HG03439 (cell line): ENCODE measurements at regions not wholly inside any gene's neighbourhood (a gene's known extent, or its start where the extent isn't known, plus 50 kb on each side); places are given as distances from the start of the nearest gene placed in this dataset.

Experiments
- ATAC-seq: cut with Tn5 transposase; IDR thresholded peaks from one replicate; pipeline ENCODE4 v1.9.1; 2021; ENCODE audit warnings: mild to moderate bottlenecking, moderate library complexity; ENCODE audit not compliant: unreplicated experiment

DNA sequence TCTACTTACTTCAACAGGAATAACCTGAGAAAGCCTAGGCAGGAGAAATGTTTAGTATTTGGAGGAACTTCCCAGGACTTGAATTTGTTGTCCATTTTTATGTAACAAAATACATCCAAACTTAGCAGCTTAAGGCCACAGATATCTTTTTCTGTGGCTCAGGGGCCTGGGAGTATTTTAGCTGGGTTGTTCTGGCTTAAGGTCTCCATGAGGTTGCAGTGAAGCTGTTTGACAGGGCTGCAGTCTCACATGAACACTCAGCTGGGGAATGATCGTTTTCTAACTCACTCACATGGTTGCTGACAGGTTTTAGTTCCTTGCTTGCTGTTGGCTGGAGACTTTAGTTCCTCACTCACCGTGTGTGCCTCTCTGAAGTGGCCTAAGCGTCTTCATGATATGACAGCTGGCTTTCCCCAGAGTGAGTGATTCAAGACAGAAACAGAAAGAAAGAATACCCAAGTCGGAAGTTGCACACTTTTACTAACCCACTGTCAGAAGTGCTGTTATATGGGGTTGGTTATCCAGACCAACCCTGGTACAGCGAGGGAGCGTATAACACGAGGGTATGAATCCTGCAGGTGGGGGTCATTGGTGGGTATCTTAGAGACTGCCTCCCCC, 229.7 kb upstream of the TBL1XR1 start:
- ATAC-seq: peak; percentile 100

GRCh38 chr3:177427540-177427939, 230.3 kb upstream of the TBL1XR1 start:
- ATAC-seq: no peak

GRCh38 chr3:177429079-177429478, 231.8 kb upstream of the TBL1XR1 start:
- ATAC-seq: no peak

DNA sequence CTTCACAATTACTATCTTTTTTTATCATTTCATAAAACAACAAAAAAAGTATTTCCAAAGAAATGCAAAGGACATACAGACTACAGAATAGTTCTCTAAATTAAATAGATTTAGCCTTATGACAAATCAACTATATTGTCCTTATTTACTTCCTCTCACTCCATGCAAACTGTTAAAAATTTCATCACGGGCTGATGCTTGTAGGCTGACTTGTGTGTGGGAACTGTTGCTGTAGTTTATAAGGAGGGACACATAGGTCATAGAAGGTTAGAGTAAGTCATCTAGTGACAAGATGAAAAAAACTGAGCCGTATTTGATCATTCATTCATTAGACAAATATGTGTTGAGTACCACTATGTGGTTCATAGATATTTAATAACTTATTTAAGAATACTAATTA, 232.5 kb upstream of the TBL1XR1 start:
- ATAC-seq: no peak

DNA sequence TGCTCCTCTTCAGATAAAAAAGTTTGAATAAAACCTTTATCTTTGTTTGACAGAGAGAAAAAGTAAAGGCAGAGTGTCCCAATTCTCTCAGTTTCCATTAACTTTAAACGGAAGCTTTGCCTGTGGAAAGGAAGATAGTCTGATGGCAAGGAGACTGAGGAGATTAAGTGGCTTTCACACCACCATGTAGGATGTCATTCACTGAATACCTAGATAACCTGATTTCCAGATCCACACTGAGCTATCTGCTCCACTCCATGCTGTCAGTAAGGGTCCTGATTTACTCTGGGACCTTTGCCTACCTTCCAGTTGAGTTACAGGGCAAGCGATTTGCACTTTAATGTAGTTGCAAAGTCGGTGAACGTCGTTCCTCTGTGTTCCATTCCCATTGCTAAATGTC, 233.4 kb upstream of the TBL1XR1 start:
- no peak for ATAC-seq

DNA sequence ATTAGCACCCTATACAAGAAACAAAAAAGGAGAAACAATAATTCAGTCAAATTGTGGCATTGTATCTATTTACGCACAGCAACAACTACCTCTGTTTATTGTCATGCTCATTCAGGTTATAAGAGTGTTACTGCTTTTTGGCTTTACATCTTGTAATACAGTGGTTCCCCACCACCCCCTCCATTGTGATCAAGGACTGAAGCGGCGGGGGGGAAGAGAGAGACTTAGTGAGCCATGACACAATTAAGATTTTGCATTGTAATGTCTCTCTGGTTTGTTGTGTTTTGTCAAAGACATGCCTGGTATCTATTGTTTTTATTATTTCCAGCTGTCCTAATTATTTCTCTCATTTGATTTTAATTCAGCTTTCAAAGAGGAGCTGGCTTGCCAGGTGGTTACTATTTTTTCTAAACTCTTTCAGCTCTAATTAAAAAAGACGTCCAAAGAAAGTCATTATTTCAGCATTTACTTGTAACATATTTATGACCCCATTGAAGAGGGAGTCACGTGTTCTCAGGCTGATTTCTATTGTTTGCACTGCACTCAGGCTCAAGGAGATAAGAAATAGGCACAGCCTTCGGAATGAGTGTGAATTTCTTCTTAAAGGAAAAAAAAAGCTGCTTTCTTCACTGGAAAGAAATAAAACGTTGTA, 234.4 kb upstream of the TBL1XR1 start:
- ATAC-seq: no peak

DNA sequence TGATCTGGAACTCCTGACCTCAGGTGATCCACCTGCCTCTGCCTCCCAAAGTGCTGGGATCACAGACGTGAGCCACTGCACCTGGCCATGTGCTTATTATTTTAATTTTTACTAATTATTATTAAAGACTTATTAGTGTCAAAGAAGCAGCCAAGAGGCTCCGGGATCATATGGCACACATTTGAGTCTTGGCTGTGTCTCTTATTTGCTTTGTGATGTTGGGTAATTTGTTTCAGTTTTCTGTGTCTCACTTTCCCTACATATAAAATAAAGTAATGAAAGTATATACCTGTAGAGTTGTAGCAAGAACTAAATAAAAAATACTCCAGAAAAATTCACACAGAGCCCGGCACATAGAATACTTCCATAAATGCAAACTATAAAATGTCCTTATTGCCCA, 238.0 kb upstream of the TBL1XR1 start:
- no peak for ATAC-seq

GRCh38 chr3:177437513-177438337, 240.4 kb upstream of the TBL1XR1 start:
- no peak for ATAC-seq

- no peak for ATAC-seq
Measured at GRCh38 chr3:177438596-177439220, 241.4 kb upstream of the TBL1XR1 start.

DNA sequence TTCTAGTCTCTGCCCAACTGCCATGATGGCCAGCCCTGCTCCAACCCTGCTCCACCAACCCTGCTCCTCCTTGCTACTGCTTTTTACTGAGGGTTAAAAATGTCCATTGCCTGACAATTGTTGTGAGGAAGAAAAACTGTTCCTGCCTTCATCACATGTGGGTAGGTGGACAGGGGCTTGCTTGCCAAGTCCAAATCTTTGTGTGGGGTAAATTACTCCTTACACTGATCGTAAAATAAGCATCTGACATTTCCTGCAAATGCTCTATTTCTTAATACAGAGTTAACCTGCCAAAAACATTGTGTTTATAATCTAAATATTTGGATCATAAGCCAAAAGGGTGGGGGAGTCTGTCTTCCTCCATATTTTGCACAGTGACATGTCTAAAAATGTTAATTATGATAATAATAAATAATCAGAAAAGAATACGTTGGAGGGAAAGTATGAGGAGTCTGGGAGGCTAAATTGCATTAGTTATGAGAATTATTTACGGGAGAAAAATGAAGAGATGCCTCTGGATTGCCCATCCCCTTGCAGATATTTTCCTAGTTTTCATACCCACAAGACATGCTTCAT, 242.5 kb upstream of the TBL1XR1 start:
- ATAC-seq: no peak

DNA sequence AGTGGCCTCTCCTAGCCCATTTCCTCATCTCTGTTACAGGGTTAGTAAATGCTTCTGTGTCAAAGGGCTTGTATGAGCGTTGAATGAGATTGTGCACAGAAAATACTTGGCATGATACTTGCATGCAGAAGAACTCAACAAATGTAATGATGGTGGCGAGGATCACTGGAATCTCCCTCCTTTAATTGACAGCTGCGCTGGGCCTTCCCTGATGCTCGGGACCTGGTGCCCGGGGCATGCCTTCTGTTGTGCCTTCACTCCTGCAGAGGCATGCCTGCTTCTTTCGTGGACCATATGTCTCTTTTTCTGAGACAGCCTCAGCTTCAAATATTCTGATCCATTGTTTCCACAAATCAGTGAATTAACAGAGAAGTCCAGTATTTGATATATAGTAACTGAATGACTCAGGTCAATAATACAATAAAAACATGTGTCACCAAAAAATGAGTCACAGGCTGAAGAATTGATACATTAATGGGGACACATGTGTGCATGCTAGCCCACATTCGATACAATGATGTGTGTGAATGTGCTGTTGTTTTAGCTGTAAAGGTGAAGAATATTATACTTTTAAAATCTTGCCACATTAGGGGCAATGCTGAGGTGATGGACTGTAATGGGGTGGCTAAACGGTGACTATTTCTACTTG, 243.3 kb upstream of the TBL1XR1 start:
- no peak for ATAC-seq

DNA sequence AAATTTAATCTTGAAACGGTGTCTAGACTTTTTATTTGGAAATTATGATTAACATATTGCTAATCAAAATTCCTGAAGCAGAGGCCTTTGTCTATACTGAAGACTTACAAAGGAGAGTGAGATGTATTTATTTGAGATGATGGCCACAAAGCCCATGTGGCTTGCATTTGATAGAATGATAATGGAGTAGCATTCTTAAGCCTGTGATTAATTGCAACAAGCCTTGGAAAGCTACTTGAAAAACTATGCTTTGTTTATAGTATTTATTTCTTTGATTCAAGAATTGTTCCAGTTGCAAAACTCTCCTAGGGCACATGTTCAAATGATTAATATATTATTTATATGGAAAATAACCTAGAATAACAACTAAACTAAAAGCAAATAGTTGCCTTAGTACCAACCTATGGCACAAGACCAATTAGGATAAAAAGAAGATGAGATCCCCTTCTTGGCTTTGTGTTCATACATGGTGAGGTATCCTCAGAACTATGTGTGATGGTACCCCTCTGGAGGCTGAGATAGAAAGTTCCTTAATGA, 244.1 kb upstream of the TBL1XR1 start:
- peak; percentile 2 for ATAC-seq

DNA sequence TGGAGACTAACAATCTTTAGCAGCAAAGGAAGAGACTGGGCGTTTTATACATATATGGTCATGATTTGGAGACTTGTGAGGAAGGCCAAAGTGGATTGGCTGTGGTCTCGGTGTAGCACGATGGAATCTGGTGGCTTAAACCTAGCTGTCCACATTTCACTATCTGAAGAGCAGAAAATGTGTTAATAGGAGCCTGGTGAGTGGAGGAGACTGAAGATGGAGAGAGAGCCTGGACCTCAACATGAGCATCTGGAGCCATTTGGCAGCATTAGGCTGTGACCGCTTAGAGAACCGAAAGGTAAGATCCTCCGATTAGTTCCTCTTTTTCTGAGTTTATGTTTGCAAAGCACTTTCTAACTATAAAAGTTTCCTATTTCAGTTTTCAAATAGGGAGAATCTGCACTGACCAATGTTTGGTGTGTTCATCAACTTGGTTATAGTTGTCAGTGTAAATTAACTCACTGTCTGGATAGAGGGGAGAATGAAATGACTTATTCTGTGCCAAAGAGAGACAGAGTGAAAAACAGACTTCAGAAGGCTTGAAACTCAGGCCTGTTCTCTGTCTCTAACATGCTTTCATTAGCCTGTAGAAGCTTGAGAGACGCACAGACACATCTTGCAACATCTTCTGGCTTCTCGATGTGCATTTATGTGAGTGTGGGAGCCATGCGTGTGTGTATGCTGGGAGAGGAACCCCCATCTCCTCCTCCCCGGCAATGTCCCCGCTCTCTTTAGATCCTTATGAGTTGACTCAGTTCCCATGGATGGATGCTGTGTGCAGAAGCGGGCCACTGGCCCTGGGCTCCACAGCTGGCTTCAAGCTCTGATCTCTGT, 244.7 kb upstream of the TBL1XR1 start:
- ATAC-seq: peak; percentile 98

DNA sequence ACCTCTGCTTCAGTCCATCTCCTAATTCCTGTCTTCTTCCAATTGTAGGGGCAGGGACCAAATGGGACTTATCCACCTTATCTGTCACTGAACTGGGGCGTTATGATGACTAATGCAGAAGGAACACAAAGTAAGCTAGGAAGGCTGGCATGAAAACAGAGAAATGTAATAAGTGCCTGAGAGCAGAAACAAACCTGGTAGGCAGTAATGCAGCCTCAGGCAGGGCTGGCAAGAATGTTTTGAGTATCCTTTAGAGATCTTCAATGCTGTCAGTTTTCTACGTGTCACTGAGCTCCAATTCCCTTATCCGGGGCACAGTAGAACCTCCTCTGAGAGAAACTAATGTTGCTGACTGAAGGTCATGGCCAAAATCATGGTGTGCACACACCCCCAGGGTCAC, 246.2 kb upstream of the TBL1XR1 start:
- no peak for ATAC-seq

GRCh38 chr3:177444696-177445095, 247.4 kb upstream of the TBL1XR1 start:
- no peak for ATAC-seq

GRCh38 chr3:177445549-177445948, 248.3 kb upstream of the TBL1XR1 start:
- no peak for ATAC-seq

DNA sequence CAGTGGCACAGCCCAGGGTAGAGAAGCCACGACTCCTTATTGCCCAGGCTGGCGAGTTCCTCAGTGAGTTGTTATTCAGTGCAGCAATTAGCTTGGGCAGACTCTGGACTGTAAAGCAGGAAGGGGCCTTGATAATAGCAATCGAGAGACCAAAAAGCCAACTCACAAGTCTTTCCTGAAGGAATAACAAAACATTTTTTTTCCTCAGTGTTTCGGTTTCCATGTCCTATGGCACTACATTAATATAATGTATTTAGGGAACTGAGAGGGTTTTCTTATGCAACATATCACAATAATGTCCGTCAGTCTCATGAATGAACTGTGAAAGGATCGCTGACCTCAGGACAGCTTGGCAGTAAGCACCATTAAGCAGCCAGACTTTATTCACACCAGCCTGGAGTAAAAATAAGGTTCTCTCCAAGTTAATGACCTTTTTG, 248.9 kb upstream of the TBL1XR1 start:
- ATAC-seq: no peak

DNA sequence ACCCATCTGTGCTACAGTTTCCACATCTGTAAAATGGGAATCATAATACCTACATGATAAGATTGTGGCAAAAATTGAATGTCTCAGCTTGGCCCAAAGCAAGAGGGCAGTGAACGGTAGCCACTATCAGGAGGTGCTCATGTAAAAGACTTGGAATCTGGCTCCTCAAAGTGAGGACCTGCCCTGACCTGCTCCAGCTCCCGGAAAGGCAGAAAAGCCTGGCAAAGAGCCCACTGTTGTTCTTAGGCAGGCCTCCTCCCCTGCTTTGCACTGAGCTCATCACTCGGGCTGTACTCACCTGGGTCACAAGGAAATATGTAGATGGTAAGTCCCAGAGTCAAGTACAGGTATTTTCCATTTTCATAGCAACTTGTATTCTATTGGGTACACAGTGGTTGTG, 250.7 kb upstream of the TBL1XR1 start:
- no peak for ATAC-seq

- ATAC-seq: no peak
Measured at GRCh38 chr3:177448987-177449359, 251.7 kb upstream of the TBL1XR1 start.
